Muscle layer of colon (tissue), 2 donors: ENCODE measurements at regions not wholly inside any gene's neighbourhood (a gene's known extent, or its start where the extent isn't known, plus 50 kb on each side); places are given as distances from the start of the nearest gene placed in this dataset.

Experiments used
- H3K27ac ChIP-seq: one replicate; pipeline ENCODE4 v1.7.0; 2013; ENCODE audit warnings: low read depth, mild to moderate bottlenecking, low read length, moderate library complexity
- H3K27me3 ChIP-seq, 2 donors: one replicate each; pipeline ENCODE4 v1.7.0; 2013; ENCODE audit warnings: low read length in 2 of 2, mild to moderate bottlenecking in 2 of 2; ENCODE audit not compliant: insufficient read depth in 2 of 2, control insufficient read depth in 1 of 2
- H3K36me3 ChIP-seq: one replicate; pipeline ENCODE4 v1.7.0; 2013; ENCODE audit warnings: mild to moderate bottlenecking, low read length; ENCODE audit not compliant: insufficient read depth
- H3K4me1 ChIP-seq: one replicate; pipeline ENCODE4 v1.7.0; 2013; ENCODE audit warnings: mild to moderate bottlenecking, low read length; ENCODE audit not compliant: insufficient read depth
- H3K4me3 ChIP-seq, 2 donors: one replicate each; pipeline ENCODE4 v1.7.0; 2013; ENCODE audit warnings: low read length in 2 of 2, low read depth in 1 of 2, mild to moderate bottlenecking in 1 of 2, moderate library complexity in 1 of 2
- H3K9ac ChIP-seq: one replicate; pipeline ENCODE4 v1.7.0; 2013; ENCODE audit warnings: low read length
- H3K9me3 ChIP-seq: one replicate; pipeline ENCODE4 v1.7.0; 2013; ENCODE audit warnings: mild to moderate bottlenecking, low read length
- donor health status: abdominal sarcoma.
- donor health status: Adenocarcinoma of cecum.

DNA sequence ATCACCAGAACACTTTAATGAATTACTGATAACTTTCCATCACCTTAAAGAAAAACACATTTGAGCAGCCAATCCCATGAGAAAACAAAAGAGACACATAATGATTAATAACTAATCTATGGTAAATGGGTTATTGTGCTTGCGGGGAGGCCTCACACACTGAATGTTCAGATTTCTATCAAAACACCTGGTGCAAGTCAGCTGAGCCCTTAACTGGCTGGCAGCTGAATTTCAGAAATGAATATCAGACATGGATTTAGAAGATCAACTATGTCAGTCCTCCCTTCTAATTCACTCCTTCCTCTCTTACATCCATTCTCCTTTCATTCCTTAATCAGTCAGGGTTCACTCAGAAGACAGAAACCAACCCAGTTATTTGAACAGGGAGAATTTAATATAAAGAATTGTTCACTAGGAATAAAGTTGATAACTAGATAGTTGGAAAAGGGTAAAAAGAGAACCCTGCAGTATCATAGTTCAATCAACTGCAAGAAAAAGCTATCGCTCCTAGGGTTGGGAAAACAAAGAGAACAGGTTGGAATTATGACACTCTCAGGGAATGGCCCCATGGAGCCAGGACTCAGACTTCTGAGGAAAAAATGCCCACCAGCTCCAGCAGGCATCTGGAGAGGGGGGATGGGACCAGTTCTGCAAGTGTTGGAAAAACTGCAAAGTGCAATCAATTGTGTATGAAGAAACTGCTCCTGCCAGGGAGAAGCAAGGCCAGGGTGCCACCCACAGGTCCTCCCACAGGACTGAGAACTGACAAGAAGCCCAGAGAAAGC lies 577.1 kb upstream of the CDH5 start:
- no peaks in the 10 kb centered on the region for H3K9me3 ChIP-seq
- no peaks in the 10 kb centered on the region for H3K27me3 ChIP-seq
- H3K9ac ChIP-seq = no peak overlapping the region
- H3K4me3 ChIP-seq = no peak overlapping the region
- H3K27ac ChIP-seq = no peak overlapping the region
- H3K4me1 ChIP-seq = peaks cover 15% of the 10 kb centered on the region
- H3K36me3 ChIP-seq = no peaks in the 10 kb centered on the region

DNA sequence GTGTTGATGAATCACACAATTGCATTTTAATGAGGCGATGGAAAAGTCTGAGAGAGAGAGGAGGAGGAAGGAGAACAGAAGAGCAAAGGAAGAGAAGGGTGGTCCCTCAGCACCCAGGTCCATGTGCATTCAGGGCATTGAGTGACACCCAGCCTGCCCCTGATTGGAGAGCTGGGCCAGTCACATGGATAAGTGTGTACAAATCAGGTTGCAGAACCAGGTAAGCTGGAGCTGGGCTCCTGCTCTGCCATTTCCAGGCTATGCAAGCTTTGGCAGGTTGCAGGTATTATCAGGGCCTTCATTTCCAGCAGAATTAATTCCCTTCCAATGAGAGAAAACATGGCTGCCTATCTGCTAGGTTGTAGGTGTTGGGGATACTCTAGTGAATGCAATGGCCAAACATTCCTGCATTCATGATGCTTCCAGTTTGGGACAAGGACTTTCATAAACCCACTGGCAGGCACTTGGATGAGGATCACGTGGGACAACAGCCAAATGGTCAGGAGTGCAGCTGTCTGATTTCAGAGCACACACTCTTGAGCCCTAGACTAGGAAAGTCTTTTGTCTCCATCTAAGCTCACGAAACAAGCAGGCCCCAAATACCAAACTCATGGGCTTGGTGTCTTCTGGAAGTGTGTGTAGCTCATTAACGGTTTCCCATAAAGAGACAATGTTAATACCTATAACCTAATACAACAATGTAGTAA lies 577.9 kb upstream of the CDH5 start:
- Histone ChIP-seq H3K9ac (no peak overlapping the region), H3K36me3 (no peaks in the 10 kb centered on the region), H3K4me1 (peaks cover 21% of the 10 kb centered on the region), H3K27ac (no peak overlapping the region), H3K27me3 (no peaks in the 10 kb centered on the region), H3K9me3 (no peaks in the 10 kb centered on the region), H3K4me3 (no peak overlapping the region)

- Histone ChIP-seq H3K9ac (no peak overlapping the region), H3K4me3 (no peak overlapping the region), H3K4me1 (peaks cover 24% of the 10 kb centered on the region), H3K36me3 (no peaks in the 10 kb centered on the region), H3K27ac (no peak overlapping the region), H3K9me3 (no peaks in the 10 kb centered on the region), H3K27me3 (no peaks in the 10 kb centered on the region)
Measured at GRCh38 chr16:65787921-65788320, 578.6 kb upstream of the CDH5 start.

- no peak overlapping the region for H3K9ac ChIP-seq
- H3K4me3 ChIP-seq = no peak overlapping the region
- peaks cover 33% of the 10 kb centered on the region for H3K4me1 ChIP-seq
- no peaks in the 10 kb centered on the region for H3K9me3 ChIP-seq
- no peak overlapping the region for H3K27ac ChIP-seq
- no peaks in the 10 kb centered on the region for H3K36me3 ChIP-seq
- H3K27me3 ChIP-seq = no peaks in the 10 kb centered on the region
Measured at GRCh38 chr16:65786916-65787315, 579.6 kb upstream of the CDH5 start.

- Histone ChIP-seq H3K4me1 (peaks cover 33% of the 10 kb centered on the region), H3K27me3 (no peaks in the 10 kb centered on the region), H3K36me3 (no peaks in the 10 kb centered on the region), H3K27ac (no peak overlapping the region), H3K4me3 (no peak overlapping the region), H3K9ac (no peak overlapping the region), H3K9me3 (no peaks in the 10 kb centered on the region)
Measured at GRCh38 chr16:65783709-65784474, 582.6 kb upstream of the CDH5 start.

DNA sequence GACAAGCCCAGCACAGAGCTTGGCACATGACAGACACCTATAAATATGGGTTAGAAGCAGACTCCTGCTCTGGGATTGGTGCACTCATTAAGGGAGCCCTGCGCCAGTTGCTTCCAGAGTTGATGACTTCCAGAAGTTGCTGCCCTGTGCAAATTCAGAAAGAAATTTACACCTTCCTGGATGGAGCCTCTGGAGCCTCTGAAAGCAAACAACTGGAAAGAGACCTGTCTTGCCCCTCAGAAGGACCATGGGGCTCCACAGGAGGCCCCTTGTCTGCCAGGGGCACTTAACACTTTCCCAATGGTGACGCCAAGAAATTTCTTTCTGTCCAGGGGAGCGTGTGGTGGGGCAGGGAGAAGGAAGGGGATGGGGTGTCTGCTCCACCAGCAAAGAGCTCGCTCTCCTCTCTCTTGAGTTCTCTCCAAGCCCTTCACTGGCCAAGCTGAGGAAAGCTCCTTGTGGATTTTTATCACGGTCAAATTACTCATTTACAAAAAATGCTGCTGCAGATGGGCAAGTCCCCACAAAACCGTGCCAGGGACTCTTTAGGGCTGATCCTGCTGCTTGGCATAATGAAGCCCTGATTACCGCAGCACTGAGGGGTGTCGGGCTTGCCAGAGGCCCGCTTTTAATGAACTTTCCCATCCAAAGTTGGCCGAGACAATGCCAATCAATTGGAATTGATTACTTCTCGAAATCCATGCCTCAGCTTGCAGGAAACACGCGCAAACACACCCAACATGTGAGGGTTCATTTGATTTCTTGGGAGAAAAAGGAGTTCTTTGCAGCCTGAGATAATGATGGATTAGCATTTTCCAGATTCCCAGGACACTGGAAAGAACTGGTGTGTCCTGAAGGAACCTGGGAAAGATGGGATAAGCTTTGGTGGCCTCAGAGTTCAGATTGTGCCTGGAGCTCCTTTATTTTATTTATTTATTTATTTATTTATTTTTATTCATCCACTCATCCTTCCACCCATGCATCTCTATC lies 583.6 kb upstream of the CDH5 start:
- Histone ChIP-seq H3K27ac (no peak overlapping the region), H3K36me3 (no peaks in the 10 kb centered on the region), H3K9ac (no peak overlapping the region), H3K4me3 (no peak overlapping the region), H3K4me1 (peaks cover 33% of the 10 kb centered on the region), H3K27me3 (no peaks in the 10 kb centered on the region), H3K9me3 (no peaks in the 10 kb centered on the region)

GRCh38 chr16:65781855-65782254 lies 584.6 kb upstream of the CDH5 start:
- Histone ChIP-seq H3K9me3 (no peaks in the 10 kb centered on the region), H3K4me3 (no peak overlapping the region), H3K4me1 (peaks cover 28% of the 10 kb centered on the region), H3K36me3 (no peaks in the 10 kb centered on the region), H3K27me3 (no peaks in the 10 kb centered on the region), H3K27ac (no peak overlapping the region), H3K9ac (no peak overlapping the region)

GRCh38 chr16:65781363-65781762 lies 585.1 kb upstream of the CDH5 start:
- Histone ChIP-seq H3K9ac (no peak overlapping the region), H3K27me3 (no peaks in the 10 kb centered on the region), H3K27ac (no peak overlapping the region), H3K4me3 (no peak overlapping the region), H3K9me3 (no peaks in the 10 kb centered on the region), H3K4me1 (peaks cover 23% of the 10 kb centered on the region), H3K36me3 (no peaks in the 10 kb centered on the region)

- Histone ChIP-seq H3K27me3 (no peaks in the 10 kb centered on the region), H3K9ac (no peak overlapping the region), H3K4me1 (peaks cover 18% of the 10 kb centered on the region), H3K9me3 (no peaks in the 10 kb centered on the region), H3K4me3 (no peak overlapping the region), H3K27ac (no peak overlapping the region), H3K36me3 (no peaks in the 10 kb centered on the region)
Measured at GRCh38 chr16:65779201-65779600, 587.3 kb upstream of the CDH5 start.

DNA sequence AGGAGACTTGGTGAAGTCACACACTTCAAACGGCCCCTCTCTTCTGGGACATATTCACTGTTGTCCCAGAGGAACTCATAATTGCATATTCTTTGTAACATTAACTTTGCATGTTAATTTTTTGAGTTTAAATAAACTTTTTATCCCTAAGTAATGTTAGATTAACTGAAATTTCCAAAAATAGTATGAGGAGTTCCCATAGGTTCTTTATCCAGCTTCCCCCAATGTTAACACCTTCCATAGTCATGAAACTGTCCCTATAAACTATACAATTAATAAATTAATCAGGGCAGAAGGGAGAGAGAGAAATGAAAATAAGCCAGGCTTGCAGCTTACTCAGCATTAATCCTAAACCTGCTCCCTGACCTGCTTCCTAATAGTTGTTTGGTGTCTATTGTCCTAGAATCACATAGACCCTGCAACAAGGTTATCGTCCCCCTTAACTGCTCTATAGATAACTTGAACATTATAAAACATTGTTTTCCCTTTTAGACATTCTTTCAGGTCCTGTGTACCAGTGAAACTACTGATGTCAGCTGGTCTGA lies 589.8 kb upstream of the CDH5 start:
- H3K4me3 ChIP-seq = no peak overlapping the region
- no peak overlapping the region for H3K9ac ChIP-seq
- H3K27ac ChIP-seq = no peak overlapping the region
- H3K27me3 ChIP-seq = no peaks in the 10 kb centered on the region
- no peaks in the 10 kb centered on the region for H3K36me3 ChIP-seq
- H3K9me3 ChIP-seq = no peaks in the 10 kb centered on the region
- H3K4me1 ChIP-seq = no peaks in the 10 kb centered on the region
